Memory B cell (primary cell): ENCODE measurements at regions not wholly inside any gene's neighbourhood (a gene's known extent, or its start where the extent isn't known, plus 50 kb on each side); places are given as distances from the start of the nearest gene placed in this dataset.
"Not testable (repeated sequence)": the region's sequence is repeated elsewhere in the genome, so short reads cannot be mapped to it uniquely, and the experiment has no call there.

Experiments
- ATAC-seq: fragments of 150-1000 bp; cut with Tn5 transposase; 2 replicates; pipeline ENCODE4 v1.10.0; 2021; ENCODE audit warnings: low read depth, mild to moderate bottlenecking, moderate library complexity
- DNase-seq, 2 donors: peaks; one replicate each; pipeline ENCODE4 v3.0.0; 2022; ENCODE audit warnings: low spot score in 2 of 2
- H3K27ac Mint-ChIP-seq: one replicate; pipeline ENCODE4 v1.8.0; 2022; ENCODE audit warnings: mild to moderate bottlenecking, moderate library complexity, mixed read lengths
- H3K27me3 Mint-ChIP-seq: one replicate; pipeline ENCODE4 v1.8.0; 2022; ENCODE audit warnings: mixed read lengths
- H3K36me3 Mint-ChIP-seq: one replicate; pipeline ENCODE4 v1.8.0; 2022; ENCODE audit warnings: mild to moderate bottlenecking, mixed read lengths
- H3K4me1 Mint-ChIP-seq: one replicate; pipeline ENCODE4 v1.8.0; 2022; ENCODE audit warnings: mixed read lengths
- H3K4me3 Mint-ChIP-seq: one replicate; pipeline ENCODE4 v1.8.0; 2022; ENCODE audit warnings: mild to moderate bottlenecking, moderate library complexity, mixed read lengths
- H3K9me3 Mint-ChIP-seq: one replicate; pipeline ENCODE4 v1.8.0; 2022; ENCODE audit warnings: mixed read lengths

DNA sequence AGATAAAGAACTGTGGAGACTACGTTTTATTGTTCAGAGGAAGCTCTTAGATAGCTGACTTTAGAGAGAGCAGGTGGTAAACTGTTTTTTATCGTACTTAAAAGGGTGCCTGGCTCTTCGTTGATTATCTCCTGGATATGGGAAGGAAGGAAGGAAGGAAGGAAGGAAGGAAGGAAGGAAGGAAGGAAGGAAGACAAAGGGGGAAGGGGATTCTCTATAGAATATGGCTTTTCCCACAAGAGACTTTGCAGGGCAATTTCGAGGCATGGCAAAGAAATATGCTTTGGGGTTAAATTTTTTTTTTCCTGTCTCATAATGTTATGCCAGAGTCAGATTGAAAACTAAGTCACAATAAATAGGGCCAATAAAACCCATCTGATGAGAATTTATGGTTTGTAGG, 271.9 kb upstream of the POU1F1 start:
- no peak for DNase-seq
- H3K27me3 Mint-ChIP-seq: peaks cover 2% of the 10 kb centered on the region

DNA sequence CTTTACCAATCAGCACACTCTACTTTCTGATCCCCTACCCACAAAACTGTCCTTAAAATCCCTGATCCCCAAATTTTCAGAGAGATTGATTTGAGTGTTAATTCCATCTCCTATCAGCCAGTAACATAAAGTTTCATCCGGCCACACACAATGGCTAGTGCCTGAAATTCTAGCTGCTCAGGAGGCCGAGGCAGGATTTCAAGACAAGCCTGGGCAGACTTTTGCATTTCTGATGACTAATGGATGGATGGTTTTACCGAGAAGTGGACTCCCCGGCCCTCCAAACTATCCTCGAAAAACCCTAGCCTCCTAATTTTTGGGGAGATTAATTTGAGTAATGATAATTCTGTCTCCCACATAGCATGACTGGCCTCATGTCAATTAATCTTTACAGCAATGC, 269.8 kb upstream of the POU1F1 start:
- H3K4me1 Mint-ChIP-seq: no peaks in the 10 kb centered on the region
- H3K27ac Mint-ChIP-seq: no peak overlapping the region
- DNase-seq (no peak), ATAC-seq (no peak)
- no peak overlapping the region for H3K4me3 Mint-ChIP-seq
- no peaks in the 10 kb centered on the region for H3K9me3 Mint-ChIP-seq
- no peaks in the 10 kb centered on the region for H3K36me3 Mint-ChIP-seq
- H3K27me3 Mint-ChIP-seq: peaks cover 2% of the 10 kb centered on the region

More for the DNA sequence above, 271.9 kb upstream of the POU1F1 start:
- Mint-ChIP-seq H3K9me3 (no peaks in the 10 kb centered on the region), H3K27ac (no peak overlapping the region), H3K36me3 (no peaks in the 10 kb centered on the region), H3K4me3 (no peak overlapping the region), H3K4me1 (no peaks in the 10 kb centered on the region)
- ATAC-seq: no peak

GRCh38 chr3:87543408-87543807, 267.0 kb upstream of the POU1F1 start:
- H3K27ac Mint-ChIP-seq, H3K9me3 Mint-ChIP-seq, ATAC-seq, H3K27me3 Mint-ChIP-seq, H3K4me3 Mint-ChIP-seq, DNase-seq, H3K36me3 Mint-ChIP-seq, H3K4me1 Mint-ChIP-seq: not testable (repeated sequence)

DNA sequence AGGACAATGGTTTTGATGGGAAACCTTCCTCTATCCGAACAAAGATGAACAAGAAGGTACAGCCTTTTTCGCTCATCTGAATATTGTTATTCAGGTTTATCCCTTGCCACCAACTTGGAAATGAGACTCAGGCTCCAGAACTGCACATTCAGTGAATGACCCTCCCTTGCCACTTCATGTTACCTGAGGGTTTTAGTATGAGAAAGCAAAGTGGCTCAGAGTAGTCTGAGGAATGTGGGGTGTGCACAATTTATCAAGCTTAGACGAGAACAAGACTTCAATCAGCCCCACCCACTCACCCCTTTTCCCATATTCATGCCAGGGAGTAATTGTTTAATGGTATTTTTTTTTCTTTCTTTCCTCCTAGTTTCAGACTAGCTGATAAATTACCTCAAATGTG, 265.3 kb upstream of the POU1F1 start:
- Mint-ChIP-seq H3K9me3 (no peaks in the 10 kb centered on the region), H3K27ac (no peak overlapping the region), H3K36me3 (no peaks in the 10 kb centered on the region), H3K27me3 (no peaks in the 10 kb centered on the region), H3K4me1 (no peaks in the 10 kb centered on the region), H3K4me3 (no peak overlapping the region)
- DNase-seq (no peak), ATAC-seq (no peak)

DNA sequence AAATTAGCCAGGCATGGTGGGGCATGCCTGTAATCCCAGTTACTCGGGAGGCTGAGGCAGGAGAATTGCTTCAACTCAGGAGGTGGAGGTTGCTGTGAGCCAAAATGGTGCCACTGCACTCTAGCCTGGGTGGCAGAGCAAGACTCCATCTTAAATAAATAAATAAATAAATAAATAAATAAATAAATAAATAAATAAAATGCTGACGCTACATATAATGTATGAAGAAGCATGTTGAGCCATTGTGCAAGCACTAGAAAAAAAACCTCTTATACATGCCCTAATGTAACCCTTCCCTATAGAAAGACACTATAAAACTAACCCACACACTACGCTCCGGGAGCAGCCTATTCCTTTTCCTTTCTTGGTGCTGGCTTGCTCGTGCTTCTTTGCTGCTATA, 262.3 kb upstream of the POU1F1 start:
- H3K4me1 Mint-ChIP-seq, DNase-seq, H3K27ac Mint-ChIP-seq, H3K4me3 Mint-ChIP-seq, ATAC-seq, H3K27me3 Mint-ChIP-seq, H3K36me3 Mint-ChIP-seq, H3K9me3 Mint-ChIP-seq: not testable (repeated sequence)

DNA sequence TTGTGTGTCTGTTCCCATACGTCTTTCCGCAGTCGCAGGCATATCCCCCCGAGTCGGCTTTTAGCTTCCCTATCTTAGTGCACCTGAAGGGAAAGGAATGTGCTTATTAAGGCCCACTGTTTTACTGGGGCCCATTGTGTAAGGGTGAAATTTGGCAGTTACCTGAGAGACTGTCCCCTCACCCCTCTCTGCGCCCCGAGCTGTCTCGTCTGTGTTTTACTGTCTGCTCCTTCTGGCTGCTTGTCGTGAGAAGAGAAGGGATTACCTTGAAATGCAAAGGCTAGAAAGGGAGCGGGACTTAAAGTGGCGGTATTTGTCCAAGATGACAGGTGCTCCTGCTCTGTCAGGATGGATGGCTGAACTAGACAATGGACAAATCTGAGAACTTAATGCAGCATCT, 233.0 kb upstream of the POU1F1 start:
- DNase-seq (no peak), ATAC-seq (no peak)
- H3K9me3 Mint-ChIP-seq: no peaks in the 10 kb centered on the region
- H3K4me3 Mint-ChIP-seq: no peak overlapping the region
- no peaks in the 10 kb centered on the region for H3K36me3 Mint-ChIP-seq
- H3K4me1 Mint-ChIP-seq: no peaks in the 10 kb centered on the region
- H3K27me3 Mint-ChIP-seq: no peaks in the 10 kb centered on the region
- no peak overlapping the region for H3K27ac Mint-ChIP-seq

- no peak for ATAC-seq
- no peak for DNase-seq
- no peak overlapping the region for H3K4me3 Mint-ChIP-seq
Measured at GRCh38 chr3:87508921-87509320, 232.5 kb upstream of the POU1F1 start.

GRCh38 chr3:87507753-87508152, 231.4 kb upstream of the POU1F1 start:
- Mint-ChIP-seq H3K4me1 (no peaks in the 10 kb centered on the region), H3K27me3 (no peaks in the 10 kb centered on the region), H3K27ac (no peak overlapping the region), H3K36me3 (no peaks in the 10 kb centered on the region), H3K4me3 (no peak overlapping the region), H3K9me3 (no peaks in the 10 kb centered on the region)
- ATAC-seq (no peak), DNase-seq (no peak)

More at GRCh38 chr3:87508921-87509320, 232.5 kb upstream of the POU1F1 start:
- H3K27me3 Mint-ChIP-seq: no peaks in the 10 kb centered on the region
- H3K9me3 Mint-ChIP-seq: no peaks in the 10 kb centered on the region
- no peaks in the 10 kb centered on the region for H3K4me1 Mint-ChIP-seq
- H3K36me3 Mint-ChIP-seq: no peaks in the 10 kb centered on the region
- no peak overlapping the region for H3K27ac Mint-ChIP-seq

DNA sequence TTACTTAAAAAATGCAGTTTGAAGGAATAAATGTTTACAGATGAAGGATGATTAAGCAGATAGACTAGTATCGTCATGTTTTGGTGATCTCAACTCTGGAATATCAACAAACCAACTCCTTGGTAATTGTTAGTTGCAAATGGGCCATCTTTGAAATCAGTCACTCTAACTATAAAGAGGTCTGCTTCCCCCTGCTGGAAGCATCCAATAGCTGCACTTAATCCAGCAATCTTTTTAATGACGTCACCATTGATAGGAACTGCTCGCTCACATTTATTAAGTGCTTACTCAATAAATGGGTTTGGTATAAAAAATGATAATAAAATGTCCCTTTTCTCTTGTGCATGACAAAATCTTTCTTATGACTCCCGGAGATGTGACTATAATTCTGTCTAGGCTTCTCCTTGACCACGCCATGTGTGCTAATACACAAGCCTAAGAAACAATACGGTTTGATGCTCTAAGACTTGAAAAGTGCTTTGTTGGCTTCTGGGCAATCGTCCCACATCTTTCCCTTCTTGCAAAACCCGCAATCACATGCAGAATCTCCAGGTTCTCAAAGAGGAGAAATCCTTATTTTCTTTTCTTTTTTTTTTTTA, 227.6 kb upstream of the POU1F1 start:
- no peaks in the 10 kb centered on the region for H3K9me3 Mint-ChIP-seq
- DNase-seq: no peak
- ATAC-seq: no peak

DNA sequence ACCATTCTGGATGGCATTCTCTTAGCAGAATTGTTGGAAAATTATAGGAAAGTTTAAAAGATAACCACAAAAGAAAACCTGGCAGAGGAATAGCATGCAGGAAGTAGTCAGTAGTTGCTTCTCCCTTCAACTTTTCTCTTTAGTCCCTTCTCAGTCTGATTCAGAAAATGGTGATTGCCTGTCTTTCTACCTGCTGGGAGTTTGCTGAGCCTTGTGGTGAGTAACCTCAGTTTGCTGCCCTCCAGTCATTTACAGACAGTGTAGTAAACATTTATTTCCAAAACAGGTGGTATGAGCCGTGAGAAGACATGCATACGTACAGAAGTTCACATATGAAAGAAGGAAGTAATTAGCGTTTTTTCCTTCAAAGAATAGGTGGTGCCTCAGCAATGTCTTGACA, 224.7 kb upstream of the POU1F1 start:
- no peak overlapping the region for H3K27ac Mint-ChIP-seq
- H3K4me1 Mint-ChIP-seq: no peaks in the 10 kb centered on the region
- H3K36me3 Mint-ChIP-seq: no peaks in the 10 kb centered on the region
- ATAC-seq: no peak
- H3K27me3 Mint-ChIP-seq: no peaks in the 10 kb centered on the region
- H3K9me3 Mint-ChIP-seq: no peaks in the 10 kb centered on the region
- H3K4me3 Mint-ChIP-seq: no peak overlapping the region
- no peak for DNase-seq

More for the DNA sequence above, 227.6 kb upstream of the POU1F1 start:
- H3K36me3 Mint-ChIP-seq: no peaks in the 10 kb centered on the region
- no peaks in the 10 kb centered on the region for H3K27me3 Mint-ChIP-seq
- H3K4me3 Mint-ChIP-seq: no peak overlapping the region
- no peaks in the 10 kb centered on the region for H3K4me1 Mint-ChIP-seq
- H3K27ac Mint-ChIP-seq: no peak overlapping the region

- no peaks in the 10 kb centered on the region for H3K36me3 Mint-ChIP-seq
- no peak for DNase-seq
- H3K4me3 Mint-ChIP-seq: no peak overlapping the region
- peaks cover 4% of the 10 kb centered on the region for H3K9me3 Mint-ChIP-seq
- ATAC-seq: no peak
- peaks cover 3% of the 10 kb centered on the region for H3K4me1 Mint-ChIP-seq
- no peak overlapping the region for H3K27ac Mint-ChIP-seq
- no peaks in the 10 kb centered on the region for H3K27me3 Mint-ChIP-seq
Measured at GRCh38 chr3:87498358-87499080, 222.1 kb upstream of the POU1F1 start.

GRCh38 chr3:87495938-87496337, 219.6 kb upstream of the POU1F1 start:
- no peak for DNase-seq
- Mint-ChIP-seq H3K27me3 (no peaks in the 10 kb centered on the region), H3K4me1 (peaks cover 3% of the 10 kb centered on the region), H3K9me3 (peaks cover 4% of the 10 kb centered on the region), H3K27ac (no peak overlapping the region), H3K36me3 (no peaks in the 10 kb centered on the region), H3K4me3 (no peak overlapping the region)
- no peak for ATAC-seq

- DNase-seq (no peak), ATAC-seq (no peak)
- H3K4me1 Mint-ChIP-seq: peaks cover 3% of the 10 kb centered on the region
- H3K36me3 Mint-ChIP-seq: no peaks in the 10 kb centered on the region
- H3K27ac Mint-ChIP-seq: no peak overlapping the region
- H3K9me3 Mint-ChIP-seq: peaks cover 4% of the 10 kb centered on the region
- no peaks in the 10 kb centered on the region for H3K27me3 Mint-ChIP-seq
- H3K4me3 Mint-ChIP-seq: no peak overlapping the region
Measured at GRCh38 chr3:87494264-87494663, 217.9 kb upstream of the POU1F1 start.

GRCh38 chr3:87491843-87492242, 215.5 kb upstream of the POU1F1 start:
- Mint-ChIP-seq H3K4me3 (no peak overlapping the region), H3K9me3 (peaks cover 4% of the 10 kb centered on the region), H3K27me3 (no peaks in the 10 kb centered on the region), H3K27ac (no peak overlapping the region), H3K36me3 (no peaks in the 10 kb centered on the region), H3K4me1 (peaks cover 3% of the 10 kb centered on the region)
- ATAC-seq (no peak), DNase-seq (no peak)

DNA sequence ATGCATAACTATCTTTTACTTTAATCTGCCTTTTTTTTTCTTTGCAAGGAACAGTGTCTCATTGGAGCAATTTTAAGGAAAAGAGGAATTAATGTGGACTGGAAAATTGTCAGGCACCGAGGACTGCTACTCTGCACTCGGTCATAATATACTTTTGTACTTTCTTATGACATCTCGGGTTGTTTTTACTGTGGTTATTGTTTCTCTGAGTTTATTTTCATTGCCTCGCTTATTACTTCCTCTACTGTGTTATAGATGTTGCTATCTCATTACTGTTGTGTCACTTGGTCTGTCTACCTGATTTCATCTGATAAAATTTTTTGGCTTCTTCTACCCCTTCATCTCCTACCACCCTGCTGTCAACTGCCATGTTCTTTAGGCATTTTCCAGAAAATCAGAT, 213.5 kb upstream of the POU1F1 start:
- peaks cover 3% of the 10 kb centered on the region for H3K4me1 Mint-ChIP-seq
- H3K36me3 Mint-ChIP-seq: no peaks in the 10 kb centered on the region
- ATAC-seq: no peak
- H3K9me3 Mint-ChIP-seq: peaks cover 4% of the 10 kb centered on the region
- no peaks in the 10 kb centered on the region for H3K27me3 Mint-ChIP-seq
- H3K27ac Mint-ChIP-seq: no peak overlapping the region
- DNase-seq: no peak
- no peak overlapping the region for H3K4me3 Mint-ChIP-seq
